GM23338 (cell line): ENCODE measurements at regions not wholly inside any gene's neighbourhood (a gene's known extent, or its start where the extent isn't known, plus 50 kb on each side); places are given as distances from the start of the nearest gene placed in this dataset.

Source experiments
- ATAC-seq: fragments of 200-7000 bp; cut with Tn5 transposase; 3 replicates; pipeline ENCODE4 v1.9.1; 2020
- DNase-seq: peaks from one replicate; pipeline ENCODE4 v3.0.0-alpha.2; 2015; ENCODE audit warnings: low spot score
- H2AFZ ChIP-seq: fragments of 200-600 bp; sonication (generic); 2 replicates; pipeline ENCODE4 v1.8.0; 2016; ENCODE audit warnings: antibody characterized with exemption, mild to moderate bottlenecking, moderate library complexity
- H3F3A ChIP-seq: fragments of 200-600 bp; sonication (generic); replicated peaks from 2 replicates; pipeline ENCODE4 v1.8.0; 2017; ENCODE audit warnings: antibody characterized with exemption, mixed run types, low read depth
- H3K27ac ChIP-seq: fragments of 200-600 bp; sonication (generic); 2 replicates; pipeline ENCODE4 v1.6.1; 2016; ENCODE audit warnings: low read depth
- H3K27me3 ChIP-seq: fragments of 200-600 bp; sonication (generic); 2 replicates; pipeline ENCODE4 v1.8.0; 2016; ENCODE audit warnings: mild to moderate bottlenecking, mixed run types, moderate library complexity; ENCODE audit not compliant: insufficient read depth
- H3K36me3 ChIP-seq: fragments of 200-600 bp; sonication (generic); 2 replicates; pipeline ENCODE4 v1.8.0; 2016; ENCODE audit warnings: mild to moderate bottlenecking; ENCODE audit not compliant: insufficient read depth
- H3K4me1 ChIP-seq: fragments of 200-600 bp; sonication (generic); 2 replicates; pipeline ENCODE4 v1.8.0; 2016; ENCODE audit warnings: mild to moderate bottlenecking, moderate library complexity; ENCODE audit not compliant: insufficient read depth
- H3K4me2 ChIP-seq: fragments of 200-600 bp; sonication (generic); 2 replicates; pipeline ENCODE4 v1.7.1; 2017; ENCODE audit warnings: mixed run types
- H3K4me3 ChIP-seq: fragments of 200-600 bp; sonication (generic); 2 replicates; pipeline ENCODE4 v1.6.1; 2016; ENCODE audit warnings: mixed run types
- H3K79me2 ChIP-seq: fragments of 200-600 bp; sonication (generic); replicated peaks from 2 replicates; pipeline ENCODE4 v1.8.0; 2017; ENCODE audit warnings: mild to moderate bottlenecking; ENCODE audit not compliant: insufficient read depth
- H3K9me2 ChIP-seq: fragments of 200-600 bp; sonication (generic); 2 replicates; pipeline ENCODE4 v1.8.0; 2017; ENCODE audit not compliant: insufficient read depth
- H4K20me1 ChIP-seq: fragments of 200-600 bp; sonication (generic); replicated peaks from 2 replicates; pipeline ENCODE4 v1.8.0; 2017; ENCODE audit warnings: mild to moderate bottlenecking; ENCODE audit not compliant: insufficient read depth
- H3K27ac Mint-ChIP-seq: 2 replicates; pipeline ENCODE4 v1.8.0; 2020; ENCODE audit warnings: inconsistent platforms, mild to moderate bottlenecking, moderate library complexity, mixed read lengths
- H3K27me3 Mint-ChIP-seq: 3 replicates; pipeline ENCODE4 v1.8.0; 2022; ENCODE audit warnings: low read depth, mild to moderate bottlenecking, moderate library complexity, mixed read lengths, inconsistent platforms; ENCODE audit not compliant: insufficient read depth, poor library complexity
- H3K36me3 Mint-ChIP-seq: 3 replicates; pipeline ENCODE4 v1.8.0; 2021; ENCODE audit warnings: low read depth, mild to moderate bottlenecking, inconsistent platforms, moderate library complexity, mixed read lengths
- H3K4me1 Mint-ChIP-seq: 3 replicates; pipeline ENCODE4 v1.8.0; 2020; ENCODE audit warnings: mild to moderate bottlenecking, inconsistent platforms, mixed read lengths
- H3K4me3 Mint-ChIP-seq: 3 replicates; pipeline ENCODE4 v1.8.0; 2021; ENCODE audit warnings: moderate library complexity, mild to moderate bottlenecking, inconsistent platforms, mixed read lengths
- H3K9me3 Mint-ChIP-seq: 3 replicates; pipeline ENCODE4 v1.8.0; 2020; ENCODE audit warnings: moderate library complexity, mild to moderate bottlenecking, inconsistent platforms, mixed read lengths
- CREB1 ChIP-seq: fragments of 250-450 bp; sonication (Bioruptor Pico); IDR thresholded peaks from 2 replicates; pipeline ENCODE4 v1.5.0; 2020; ENCODE audit warnings: low read depth, mild to moderate bottlenecking, moderate library complexity
- JUNB ChIP-seq: IDR thresholded peaks from one replicate; pipeline ENCODE4 v1.6.1; 2016; ENCODE audit warnings: antibody characterized with exemption; ENCODE audit not compliant: unreplicated experiment
- NANOG ChIP-seq: IDR thresholded peaks from 2 replicates; pipeline ENCODE4 v1.6.1; 2016; ENCODE audit warnings: antibody characterized with exemption, borderline replicate concordance
- ZNF331 ChIP-seq: fragments of 250-450 bp; sonication (Bioruptor Pico); IDR thresholded peaks from 2 replicates; pipeline ENCODE4 v1.5.0; 2020; ENCODE audit warnings: low read depth, mild to moderate bottlenecking, moderate library complexity
- TF ChIP-seq, protein P1 (sequence below): IDR thresholded peaks from 2 replicates; pipeline ENCODE4 v1.6.1; 2016; ENCODE audit warnings: antibody characterized with exemption
- TF ChIP-seq, protein P2 (sequence below): fragments of 250-450 bp; sonication (Bioruptor Pico); IDR thresholded peaks from 2 replicates; pipeline ENCODE4 v1.5.0; 2020; ENCODE audit warnings: mild to moderate bottlenecking, moderate library complexity

DNA sequence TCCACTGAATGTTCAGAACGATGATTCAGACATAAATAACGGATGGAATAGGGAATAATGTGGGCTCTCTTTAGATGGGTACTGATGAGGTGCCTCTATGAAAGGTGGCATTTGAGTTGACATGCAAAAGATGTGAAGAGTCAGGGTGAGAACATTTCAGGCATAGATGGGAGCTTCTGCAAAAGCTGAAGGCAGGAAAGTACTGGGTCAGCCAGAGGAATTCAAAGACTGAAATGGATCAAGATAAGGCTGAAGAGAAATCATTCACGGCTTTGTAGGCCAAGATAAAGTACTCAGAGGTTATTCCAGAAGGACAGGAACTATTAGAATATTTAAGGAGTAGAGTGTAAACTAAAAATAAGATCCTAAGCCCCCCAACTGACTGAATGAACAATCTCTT lies 189.6 kb upstream of the MCTP2 start:
- ATAC-seq: no peak
- H3K27ac ChIP-seq: no peak overlapping the region
- peaks cover 2% of the 10 kb centered on the region; the same call in 1 of the 3 replicates for H3K9me3 Mint-ChIP-seq
- no peak overlapping the region for H3K27ac Mint-ChIP-seq
- H3K4me3 ChIP-seq: no peak overlapping the region
- H4K20me1 ChIP-seq: no peaks in the 10 kb centered on the region
- H3K27me3 ChIP-seq: no peaks in the 10 kb centered on the region
- no peaks in the 10 kb centered on the region for H3K4me1 Mint-ChIP-seq
- no peaks in the 10 kb centered on the region for H3K79me2 ChIP-seq
- H3K9me2 ChIP-seq: peaks cover 21% of the 10 kb centered on the region
- no peak overlapping the region for H3K4me3 Mint-ChIP-seq
- TF ChIP-seq NANOG (no peak), CREB1 (CRISPR knock-in tag) (no peak), JUNB (no peak), ZNF331 (CRISPR knock-in tag) (no peak)
- TF ChIP-seq, protein P1, sequence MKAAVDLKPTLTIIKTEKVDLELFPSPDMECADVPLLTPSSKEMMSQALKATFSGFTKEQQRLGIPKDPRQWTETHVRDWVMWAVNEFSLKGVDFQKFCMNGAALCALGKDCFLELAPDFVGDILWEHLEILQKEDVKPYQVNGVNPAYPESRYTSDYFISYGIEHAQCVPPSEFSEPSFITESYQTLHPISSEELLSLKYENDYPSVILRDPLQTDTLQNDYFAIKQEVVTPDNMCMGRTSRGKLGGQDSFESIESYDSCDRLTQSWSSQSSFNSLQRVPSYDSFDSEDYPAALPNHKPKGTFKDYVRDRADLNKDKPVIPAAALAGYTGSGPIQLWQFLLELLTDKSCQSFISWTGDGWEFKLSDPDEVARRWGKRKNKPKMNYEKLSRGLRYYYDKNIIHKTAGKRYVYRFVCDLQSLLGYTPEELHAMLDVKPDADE: no peak
- TF ChIP-seq, protein P2, sequence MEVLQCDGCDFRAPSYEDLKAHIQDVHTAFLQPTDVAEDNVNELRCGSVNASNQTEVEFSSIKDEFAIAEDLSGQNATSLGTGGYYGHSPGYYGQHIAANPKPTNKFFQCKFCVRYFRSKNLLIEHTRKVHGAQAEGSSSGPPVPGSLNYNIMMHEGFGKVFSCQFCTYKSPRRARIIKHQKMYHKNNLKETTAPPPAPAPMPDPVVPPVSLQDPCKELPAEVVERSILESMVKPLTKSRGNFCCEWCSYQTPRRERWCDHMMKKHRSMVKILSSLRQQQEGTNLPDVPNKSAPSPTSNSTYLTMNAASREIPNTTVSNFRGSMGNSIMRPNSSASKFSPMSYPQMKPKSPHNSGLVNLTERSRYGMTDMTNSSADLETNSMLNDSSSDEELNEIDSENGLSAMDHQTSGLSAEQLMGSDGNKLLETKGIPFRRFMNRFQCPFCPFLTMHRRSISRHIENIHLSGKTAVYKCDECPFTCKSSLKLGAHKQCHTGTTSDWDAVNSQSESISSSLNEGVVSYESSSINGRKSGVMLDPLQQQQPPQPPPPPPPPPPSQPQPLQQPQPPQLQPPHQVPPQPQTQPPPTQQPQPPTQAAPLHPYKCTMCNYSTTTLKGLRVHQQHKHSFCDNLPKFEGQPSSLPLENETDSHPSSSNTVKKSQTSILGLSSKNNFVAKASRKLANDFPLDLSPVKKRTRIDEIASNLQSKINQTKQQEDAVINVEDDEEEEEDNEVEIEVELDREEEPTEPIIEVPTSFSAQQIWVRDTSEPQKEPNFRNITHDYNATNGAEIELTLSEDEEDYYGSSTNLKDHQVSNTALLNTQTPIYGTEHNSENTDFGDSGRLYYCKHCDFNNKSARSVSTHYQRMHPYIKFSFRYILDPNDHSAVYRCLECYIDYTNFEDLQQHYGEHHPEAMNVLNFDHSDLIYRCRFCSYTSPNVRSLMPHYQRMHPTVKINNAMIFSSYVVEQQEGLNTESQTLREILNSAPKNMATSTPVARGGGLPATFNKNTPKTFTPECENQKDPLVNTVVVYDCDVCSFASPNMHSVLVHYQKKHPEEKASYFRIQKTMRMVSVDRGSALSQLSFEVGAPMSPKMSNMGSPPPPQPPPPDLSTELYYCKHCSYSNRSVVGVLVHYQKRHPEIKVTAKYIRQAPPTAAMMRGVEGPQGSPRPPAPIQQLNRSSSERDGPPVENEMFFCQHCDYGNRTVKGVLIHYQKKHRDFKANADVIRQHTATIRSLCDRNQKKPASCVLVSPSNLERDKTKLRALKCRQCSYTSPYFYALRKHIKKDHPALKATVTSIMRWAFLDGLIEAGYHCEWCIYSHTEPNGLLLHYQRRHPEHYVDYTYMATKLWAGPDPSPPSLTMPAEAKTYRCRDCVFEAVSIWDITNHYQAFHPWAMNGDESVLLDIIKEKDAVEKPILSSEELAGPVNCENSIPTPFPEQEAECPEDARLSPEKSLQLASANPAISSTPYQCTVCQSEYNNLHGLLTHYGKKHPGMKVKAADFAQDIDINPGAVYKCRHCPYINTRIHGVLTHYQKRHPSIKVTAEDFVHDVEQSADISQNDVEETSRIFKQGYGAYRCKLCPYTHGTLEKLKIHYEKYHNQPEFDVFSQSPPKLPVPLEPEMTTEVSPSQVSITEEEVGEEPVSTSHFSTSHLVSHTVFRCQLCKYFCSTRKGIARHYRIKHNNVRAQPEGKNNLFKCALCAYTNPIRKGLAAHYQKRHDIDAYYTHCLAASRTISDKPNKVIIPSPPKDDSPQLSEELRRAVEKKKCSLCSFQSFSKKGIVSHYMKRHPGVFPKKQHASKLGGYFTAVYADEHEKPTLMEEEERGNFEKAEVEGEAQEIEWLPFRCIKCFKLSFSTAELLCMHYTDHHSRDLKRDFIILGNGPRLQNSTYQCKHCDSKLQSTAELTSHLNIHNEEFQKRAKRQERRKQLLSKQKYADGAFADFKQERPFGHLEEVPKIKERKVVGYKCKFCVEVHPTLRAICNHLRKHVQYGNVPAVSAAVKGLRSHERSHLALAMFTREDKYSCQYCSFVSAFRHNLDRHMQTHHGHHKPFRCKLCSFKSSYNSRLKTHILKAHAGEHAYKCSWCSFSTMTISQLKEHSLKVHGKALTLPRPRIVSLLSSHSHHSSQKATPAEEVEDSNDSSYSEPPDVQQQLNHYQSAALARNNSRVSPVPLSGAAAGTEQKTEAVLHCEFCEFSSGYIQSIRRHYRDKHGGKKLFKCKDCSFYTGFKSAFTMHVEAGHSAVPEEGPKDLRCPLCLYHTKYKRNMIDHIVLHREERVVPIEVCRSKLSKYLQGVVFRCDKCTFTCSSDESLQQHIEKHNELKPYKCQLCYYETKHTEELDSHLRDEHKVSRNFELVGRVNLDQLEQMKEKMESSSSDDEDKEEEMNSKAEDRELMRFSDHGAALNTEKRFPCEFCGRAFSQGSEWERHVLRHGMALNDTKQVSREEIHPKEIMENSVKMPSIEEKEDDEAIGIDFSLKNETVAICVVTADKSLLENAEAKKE (CRISPR knock-in tag): no peak
- no peaks in the 10 kb centered on the region for H3K4me1 ChIP-seq
- H3K27me3 Mint-ChIP-seq: peaks cover 2% of the 10 kb centered on the region
- no peaks in the 10 kb centered on the region for H3K36me3 ChIP-seq
- H2AFZ ChIP-seq: no peak overlapping the region
- DNase-seq: no peak
- no peaks in the 10 kb centered on the region for H3K36me3 Mint-ChIP-seq
- H3K4me2 ChIP-seq: no peak overlapping the region
- no peaks in the 10 kb centered on the region for H3F3A ChIP-seq
